NCI-H2081 treated with DMSO at 0.1 percent for 48 hours (cell line): ENCODE measurements at regions not wholly inside any gene's neighbourhood (a gene's known extent, or its start where the extent isn't known, plus 50 kb on each side); places are given as distances from the start of the nearest gene placed in this dataset.

Source experiments
- DNase-seq: peaks from one replicate; lab custom pipeline; 2025; lab: John Stamatoyannopoulos, UW

DNA sequence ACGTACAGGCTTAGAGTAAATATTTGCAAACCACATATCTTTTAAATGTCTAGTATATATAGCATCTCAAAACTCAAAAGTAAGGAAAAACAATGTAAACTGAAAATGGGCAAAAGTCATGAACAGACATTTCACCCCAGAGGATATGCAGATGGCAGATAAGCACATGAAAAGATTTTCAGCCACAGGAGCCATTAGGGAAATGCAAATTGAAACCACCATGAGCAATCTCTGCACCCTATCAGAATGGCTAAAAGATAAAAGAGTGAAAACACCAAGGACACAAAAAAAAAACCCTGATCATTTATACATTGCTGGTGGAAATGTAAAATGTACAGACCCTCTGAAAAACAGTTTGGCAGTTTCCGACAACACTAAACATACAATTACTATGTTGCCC is 292.7 kb downstream of the ZNF516 start:
- DNase-seq: no peak

DNA sequence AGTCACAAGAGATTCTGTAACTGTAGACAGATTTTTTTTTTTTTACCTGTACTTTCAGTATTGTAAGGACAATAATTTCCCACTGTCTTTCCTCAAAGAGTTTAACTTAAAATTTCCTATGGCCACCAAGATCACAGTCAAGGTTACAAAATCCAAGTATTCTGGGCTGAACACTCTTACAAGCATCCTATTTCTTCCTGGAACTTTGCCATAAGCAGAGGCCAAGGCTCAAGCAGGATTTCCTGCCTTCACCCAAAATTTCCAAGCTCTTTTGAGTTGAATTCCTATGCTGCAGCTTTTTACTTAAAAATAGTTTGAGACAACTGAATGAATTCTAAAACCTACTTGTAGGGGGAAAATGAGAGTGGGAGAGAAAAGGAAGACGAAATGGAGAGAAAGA is 299.4 kb downstream of the ZNF516 start:
- DNase-seq: no peak

DNA sequence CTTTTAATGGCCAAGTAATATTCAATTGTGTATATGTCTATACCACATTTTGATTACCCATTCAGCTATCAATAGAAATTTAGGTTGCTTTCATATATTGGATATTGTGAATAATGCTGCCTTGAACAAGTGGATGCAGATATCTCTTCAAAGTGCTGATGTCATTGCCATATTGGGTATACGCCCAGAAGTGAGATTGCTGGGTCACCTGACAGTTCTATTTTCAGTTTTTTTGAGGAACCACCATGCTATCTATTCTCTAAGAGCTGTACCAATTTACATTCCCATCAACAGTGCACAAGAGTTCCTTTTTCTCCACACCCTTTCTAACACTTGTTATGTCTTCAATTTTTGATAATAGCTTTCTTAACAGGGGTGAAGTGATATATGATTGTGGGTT is 306.9 kb downstream of the ZNF516 start:
- DNase-seq: no peak

DNA sequence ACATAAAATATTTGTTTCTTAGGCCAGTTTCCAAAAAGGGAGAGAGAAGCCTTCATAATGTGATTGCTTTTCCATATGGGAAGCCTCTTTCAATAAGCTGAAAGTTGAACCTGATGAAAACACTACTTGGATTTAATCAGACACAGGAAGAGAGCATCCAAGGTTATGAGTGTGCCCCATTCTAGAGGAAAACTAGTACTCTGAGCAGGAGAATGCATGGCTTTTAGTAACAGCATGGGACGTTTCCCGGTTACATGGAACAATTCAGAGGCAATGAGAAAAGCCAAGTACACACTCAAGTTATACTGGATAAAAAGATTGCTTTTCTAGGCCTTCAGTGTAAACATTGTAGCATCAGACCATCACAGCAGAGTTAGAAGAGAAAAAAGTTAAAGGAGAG is 315.8 kb downstream of the ZNF516 start:
- no peak for DNase-seq

DNA sequence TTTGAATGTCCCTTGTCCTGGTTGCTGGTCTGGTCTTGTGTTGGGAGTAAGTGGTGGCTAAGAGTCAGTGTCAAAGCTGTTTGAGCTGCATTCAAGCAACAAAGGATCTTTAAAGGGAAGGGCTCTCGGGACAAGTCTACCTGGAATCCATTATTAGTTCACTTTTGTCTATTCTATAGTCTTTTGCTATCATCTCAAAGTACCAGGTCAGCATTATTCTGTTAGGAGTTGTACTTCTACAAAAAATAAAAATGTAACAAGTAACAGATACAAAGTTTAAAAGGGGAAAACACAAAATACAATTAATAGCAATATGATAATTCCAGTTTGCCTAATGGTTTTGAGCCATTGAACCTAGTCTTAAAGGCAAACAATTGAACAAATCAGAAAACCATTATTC is 317.9 kb downstream of the ZNF516 start:
- no peak for DNase-seq

DNA sequence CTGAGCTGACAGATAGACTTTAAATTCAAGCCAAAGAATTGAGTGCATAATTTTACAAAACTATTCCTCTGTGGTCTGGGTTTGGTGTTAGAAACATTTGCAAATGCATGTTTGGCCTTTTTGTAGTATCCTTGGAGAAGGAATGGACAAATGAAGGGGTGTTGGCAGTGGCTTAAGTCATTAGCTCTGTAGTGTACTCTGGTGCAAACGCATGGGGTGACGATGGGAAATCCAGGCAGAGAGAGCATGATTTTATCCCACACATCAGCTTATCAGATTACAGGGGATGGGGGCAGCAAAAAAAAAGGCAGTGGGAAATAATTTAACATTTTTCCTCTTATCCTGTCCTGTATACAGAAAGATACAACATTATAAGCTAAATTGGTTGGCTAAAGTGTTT is 320.6 kb downstream of the ZNF516 start:
- DNase-seq: no peak

DNA sequence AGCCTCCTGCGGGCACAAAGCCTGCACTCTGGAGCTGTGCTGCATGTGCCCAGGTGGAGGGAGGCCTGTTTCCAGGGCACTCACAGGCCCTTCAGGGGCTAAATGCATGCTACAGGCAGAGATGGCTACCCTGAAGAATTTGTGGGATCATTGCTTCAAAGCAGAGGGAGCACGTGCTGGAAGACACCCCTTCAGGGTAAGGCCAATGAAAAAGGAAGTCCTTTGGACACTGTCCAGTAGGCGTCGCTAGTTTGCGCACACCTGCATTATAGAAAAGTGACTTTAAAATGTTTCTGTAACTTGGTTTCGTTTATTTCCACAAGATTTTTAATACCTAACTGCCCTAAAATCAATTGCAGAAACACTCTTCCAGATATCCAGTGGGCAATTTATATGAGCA is 325.3 kb downstream of the ZNF516 start:
- no peak for DNase-seq

DNA sequence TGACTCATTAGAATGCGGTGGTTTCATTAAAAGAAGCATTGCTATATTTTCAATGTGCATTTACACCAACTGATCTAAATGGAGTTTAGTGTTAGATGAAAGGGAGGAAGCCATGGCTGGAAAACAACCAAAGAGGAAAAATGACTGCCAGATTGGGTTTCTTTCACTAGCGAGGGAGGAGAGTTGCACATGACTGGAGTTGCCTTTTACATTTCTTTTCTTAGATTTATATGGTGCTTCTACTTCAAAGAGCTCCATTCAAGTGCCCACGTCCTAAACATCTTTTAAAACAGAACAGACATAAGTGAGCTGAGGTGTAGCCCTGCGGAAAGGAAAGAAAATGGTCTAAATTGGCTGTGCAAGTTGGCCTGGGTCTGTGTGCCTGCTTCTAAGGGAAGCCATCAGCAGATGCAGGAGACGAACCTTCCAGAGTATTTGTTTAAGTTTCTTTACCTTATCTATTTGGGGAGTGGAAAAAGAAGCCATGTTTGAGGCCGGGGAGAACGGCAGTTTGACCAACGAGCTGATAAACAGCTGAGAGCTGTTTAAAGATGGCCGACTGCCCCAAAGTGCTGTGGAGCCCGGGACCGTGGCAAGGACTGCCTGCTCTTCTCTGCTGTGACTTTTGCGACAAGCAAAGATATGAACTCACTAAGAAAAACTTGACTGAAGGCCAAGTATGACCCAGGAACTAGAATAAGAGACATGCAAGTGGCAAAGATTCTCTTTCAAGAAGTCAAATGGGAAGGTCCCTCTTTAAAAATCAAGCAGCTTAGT is 327.0 kb downstream of the ZNF516 start:
- no peak for DNase-seq

DNA sequence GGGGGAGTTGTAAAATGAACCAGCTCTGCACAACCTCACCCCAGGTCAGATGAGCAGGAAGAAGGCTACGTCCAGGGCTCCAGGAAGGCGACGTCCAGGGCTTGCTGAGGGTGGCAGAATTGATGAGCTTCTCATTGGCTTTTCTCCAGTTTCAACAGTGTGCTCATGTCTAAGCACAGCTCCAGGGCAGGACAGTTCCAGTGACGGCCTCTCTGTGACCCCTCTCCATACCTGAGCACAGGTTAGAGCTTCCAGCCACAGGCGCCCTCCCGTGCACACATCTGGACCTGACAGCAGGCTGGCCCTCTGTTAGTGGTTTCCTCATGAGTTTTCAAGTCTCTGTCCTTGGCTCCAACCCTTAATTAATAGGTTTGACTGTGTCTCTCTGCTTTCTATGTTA is 327.6 kb downstream of the ZNF516 start:
- DNase-seq: no peak

DNA sequence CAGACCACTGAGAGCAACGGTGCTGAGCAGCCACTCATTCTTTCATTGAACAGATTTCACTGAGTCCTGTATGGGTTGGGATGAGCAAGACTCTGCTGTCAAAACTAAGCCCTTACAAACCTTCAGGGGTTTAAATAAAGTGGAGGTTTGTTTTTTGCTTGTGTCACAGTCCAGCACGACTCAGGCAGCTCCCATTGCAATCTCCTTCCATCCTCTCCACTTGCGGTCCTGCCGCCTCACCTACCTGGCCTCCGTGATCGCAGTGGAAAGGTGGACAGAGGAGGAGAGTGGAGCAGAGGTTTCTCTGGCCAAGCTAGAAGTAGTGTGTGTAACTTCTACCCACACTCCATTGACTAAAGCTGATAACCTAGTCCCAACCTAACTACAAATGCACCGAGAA is 332.2 kb downstream of the ZNF516 start:
- DNase-seq: no peak

DNA sequence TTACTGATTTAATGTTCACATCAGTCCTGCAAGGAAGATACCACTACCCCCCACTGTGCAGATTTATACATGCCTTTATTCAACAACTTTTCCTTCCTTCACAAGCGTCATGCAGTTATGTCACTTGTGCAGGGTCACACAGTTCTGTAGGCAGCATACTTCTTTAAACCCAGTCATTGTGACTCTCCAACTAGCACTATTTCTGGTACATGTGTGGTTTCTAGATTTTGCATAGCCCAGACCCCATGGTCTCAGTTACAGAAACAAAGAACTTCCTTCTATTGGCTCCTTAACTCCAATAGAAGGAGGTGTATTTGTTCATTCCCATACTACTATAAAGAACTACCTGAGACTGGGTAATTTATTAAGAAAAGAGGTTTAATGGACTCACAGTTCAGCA is 333.1 kb downstream of the ZNF516 start:
- DNase-seq: no peak

DNA sequence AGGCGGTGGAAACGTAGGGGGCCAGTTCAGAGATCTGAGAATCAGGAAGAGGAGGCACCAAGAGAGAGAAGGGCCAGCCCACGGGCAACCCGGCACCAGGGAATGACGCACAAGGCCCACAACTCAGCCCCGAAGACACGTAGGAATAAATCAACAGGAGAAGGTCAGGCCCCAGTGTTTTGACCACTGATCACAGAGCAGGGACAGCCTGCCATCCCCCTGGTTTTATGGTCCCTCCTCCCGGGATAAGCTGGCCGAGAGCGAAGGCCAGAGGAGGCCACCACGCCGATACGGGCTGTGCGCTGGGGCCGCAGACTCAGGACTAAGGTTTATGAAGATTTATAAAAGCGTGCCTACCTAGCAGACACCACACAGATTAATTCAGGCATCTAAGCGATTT is 341.4 kb downstream of the ZNF516 start:
- no peak for DNase-seq

DNA sequence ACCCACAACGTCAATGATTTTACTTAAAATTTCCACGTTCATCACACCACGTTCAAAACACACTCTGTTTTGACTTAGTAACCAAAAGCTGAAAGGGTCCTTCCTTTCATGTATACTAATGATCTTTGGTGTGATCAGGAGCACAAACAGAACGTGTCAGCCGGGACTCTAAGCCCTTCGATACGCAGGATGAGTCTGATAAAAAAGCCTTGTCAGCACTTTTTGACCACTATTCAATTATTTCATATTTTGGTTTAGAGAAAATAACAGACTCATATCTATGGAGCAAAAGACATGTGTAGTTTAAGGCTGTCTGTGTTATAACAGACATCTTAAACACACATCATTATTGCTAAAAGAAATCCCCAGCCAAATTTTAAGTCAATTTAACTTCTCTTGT is 345.3 kb downstream of the ZNF516 start:
- no peak for DNase-seq

DNA sequence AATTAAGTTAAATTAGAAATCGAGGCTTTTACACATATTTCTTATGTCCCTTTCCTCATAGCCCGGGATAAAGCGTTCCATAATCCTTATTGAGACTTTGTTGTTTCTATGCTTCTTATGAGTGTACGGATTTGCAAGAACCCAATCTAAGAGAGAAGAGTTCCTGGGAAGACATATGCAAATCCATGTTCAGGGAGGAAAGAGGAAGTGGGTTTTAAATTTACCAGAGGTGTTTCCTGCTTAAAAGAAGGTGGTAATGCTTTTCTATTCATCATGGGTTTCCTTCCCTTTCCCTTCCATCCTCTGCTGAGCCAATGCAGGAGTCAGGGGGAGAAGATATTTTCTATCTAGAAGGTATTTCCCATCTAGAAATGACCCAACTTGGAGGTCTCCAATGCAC is 345.8 kb downstream of the ZNF516 start:
- no peak for DNase-seq

DNA sequence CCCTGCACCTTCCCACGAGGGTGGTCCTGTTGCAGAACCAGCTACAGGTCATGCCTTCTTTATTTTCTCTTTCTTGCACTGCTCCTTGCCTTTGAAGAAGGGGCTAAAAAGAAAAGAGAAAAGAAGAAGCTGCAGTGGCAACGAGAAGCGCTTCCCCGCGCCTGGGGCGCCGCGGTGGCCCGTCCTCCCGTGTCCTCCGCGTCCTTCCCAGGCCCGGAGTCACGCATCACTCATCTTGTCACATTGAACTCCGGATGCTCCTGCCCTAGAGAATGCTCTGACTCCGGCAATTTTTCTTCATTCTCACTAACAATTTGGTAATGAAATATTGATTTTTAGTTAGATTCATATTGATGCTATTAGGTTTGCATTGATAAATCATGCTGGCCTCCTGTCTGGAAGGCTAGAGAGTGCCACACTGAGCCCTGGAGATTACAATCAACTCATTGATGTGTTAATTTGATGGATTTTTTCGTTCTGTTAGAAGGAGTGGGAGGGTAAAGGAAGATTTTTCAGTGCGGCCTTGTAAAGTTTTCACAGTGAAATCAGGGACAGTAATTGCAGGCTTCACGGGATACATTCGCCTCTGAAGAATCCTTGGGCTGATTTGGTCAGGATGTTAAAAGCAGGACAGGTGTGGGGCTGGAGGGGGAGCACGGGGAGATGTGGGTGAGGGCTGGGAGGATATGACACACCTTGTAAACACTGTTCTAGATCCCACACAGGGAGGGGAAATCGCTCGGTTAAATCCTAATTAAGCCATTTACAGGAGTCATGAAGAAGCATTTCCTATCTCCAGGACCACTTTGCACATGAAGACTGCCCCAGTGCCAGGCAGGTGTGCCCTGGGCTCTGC is 349.3 kb downstream of the ZNF516 start:
- DNase-seq: peak; percentile 12

DNA sequence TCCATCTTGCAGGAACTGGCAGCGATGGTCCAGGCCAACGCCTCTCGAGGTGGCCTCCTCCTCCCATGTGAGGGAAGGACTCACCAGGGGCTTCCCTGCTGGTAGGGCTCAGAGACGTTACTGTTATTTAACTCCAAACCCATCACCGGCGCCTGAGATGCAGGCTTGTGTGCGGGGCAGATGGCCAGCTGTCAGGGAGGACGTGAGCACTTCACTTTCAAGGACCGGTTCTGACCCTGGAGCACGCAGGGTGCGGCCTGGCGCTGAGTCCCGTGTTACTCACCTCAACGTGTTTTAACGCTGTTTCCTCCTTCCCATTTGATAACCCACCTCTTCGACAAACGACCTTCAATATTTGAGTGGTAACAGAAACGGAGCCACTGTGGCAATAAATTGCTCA is 350.2 kb downstream of the ZNF516 start:
- DNase-seq: no peak

DNA sequence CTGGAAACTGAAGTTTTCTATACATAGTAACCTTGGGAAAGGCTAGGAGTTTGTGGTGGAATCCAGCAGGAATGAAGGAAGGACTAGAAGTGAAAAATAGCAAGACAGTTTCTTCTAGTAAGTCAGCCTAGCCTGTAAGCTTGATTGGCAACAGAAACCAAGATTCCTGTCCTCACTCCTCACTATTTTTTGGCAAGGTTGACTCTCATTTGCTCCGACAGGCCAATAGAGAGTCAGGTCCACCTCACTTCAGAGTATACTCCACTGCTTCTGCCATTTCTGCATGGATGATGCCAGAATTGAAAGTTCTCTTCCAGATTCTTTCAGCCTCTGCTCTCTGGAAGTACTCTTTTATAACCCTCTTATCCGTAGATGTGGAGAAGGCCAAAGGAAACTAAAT is 352.4 kb downstream of the ZNF516 start:
- DNase-seq: no peak

DNA sequence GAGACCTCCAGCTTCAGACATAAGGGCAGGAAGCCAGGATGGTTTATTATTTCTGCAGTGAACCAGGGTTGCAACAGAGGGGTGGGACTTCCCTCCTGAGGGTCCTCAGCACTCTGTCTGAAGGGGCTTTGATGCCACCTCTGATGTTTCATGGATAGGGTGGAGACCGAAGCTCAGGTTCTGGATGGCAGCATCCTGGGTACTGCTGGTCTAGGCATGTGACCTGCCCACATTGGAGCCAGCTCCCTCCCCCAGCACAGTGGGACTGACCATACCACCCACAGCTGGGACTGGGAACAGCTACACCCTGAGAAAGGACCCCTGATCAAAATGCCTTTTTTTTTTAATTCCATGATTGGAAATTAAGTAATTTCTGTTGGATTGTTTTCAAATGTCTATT is 355.2 kb downstream of the ZNF516 start:
- DNase-seq: no peak

DNA sequence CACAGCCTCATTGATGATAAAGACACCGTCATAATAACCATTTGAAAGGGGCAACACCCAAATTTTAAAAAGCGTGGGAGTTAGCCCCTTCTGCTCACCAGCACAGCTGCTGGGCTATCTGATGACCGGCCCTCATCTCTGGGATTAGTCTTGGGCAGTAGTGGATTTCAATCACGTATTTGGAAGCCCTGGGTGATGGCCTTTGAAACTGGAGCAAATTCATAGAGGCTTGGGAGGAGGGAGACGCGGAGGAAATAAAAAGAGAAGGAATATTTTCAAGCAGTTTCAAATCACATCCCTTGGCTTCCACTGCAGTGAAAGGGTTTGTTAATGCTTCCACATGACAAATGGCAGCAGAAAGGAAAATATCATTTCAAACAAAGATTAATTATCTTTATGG is 357.8 kb downstream of the ZNF516 start:
- no peak for DNase-seq

DNA sequence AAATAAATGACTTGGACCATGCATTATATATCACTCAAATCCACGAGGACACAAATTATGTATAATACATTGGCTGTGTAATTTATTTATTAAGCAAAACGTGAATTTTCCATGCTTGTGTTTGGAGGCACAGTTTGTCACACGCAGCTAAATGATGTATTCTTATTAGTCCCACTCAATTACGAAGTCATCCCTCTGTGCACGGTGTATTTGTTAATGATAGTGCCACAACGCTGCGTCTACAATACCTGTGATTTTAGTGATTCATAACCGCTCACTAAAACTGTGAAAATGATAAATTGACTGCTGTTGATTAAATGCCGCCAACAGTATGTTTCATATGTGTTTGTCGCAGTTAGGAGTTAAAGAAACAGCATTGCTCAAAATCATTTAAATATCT is 358.3 kb downstream of the ZNF516 start:
- no peak for DNase-seq

DNA sequence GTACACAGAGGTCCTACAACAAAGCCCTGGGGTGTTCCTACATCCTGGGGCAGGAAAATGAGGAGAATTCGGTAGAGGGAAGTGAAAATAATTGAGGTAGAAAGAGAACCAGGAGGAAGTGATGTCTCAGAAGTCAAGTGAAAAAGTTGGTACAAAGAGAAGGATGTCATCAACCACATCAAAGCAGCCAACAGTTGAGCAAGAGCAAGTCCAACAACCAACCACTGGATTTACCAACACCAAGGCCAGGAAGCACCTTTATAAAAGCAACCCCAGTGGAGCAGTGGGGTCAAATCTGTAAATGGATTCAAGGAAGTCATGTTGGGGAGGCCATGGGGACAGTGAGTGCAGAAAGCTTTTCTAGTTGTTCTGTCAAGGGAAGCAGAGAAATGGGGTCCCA is 360.4 kb downstream of the ZNF516 start:
- no peak for DNase-seq

DNA sequence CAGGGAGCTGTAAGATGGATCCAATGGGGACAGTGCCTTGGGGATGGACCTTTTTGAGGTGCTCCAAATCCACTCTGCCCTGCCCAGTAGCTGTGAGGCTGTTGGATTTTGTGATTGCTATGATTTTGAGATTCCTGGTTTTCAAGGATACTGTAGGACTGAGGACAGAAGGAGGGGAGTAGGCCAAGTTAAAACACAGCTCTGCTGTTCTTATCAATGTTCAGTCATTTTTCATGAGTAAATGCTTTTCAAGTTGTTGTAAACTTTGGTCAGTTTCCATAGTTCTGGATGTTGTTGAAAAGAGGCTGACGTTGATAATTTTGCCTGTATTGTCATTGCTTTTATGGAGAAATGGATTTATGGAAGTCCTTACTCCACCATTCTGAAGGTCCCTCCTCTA is 361.2 kb downstream of the ZNF516 start:
- no peak for DNase-seq

DNA sequence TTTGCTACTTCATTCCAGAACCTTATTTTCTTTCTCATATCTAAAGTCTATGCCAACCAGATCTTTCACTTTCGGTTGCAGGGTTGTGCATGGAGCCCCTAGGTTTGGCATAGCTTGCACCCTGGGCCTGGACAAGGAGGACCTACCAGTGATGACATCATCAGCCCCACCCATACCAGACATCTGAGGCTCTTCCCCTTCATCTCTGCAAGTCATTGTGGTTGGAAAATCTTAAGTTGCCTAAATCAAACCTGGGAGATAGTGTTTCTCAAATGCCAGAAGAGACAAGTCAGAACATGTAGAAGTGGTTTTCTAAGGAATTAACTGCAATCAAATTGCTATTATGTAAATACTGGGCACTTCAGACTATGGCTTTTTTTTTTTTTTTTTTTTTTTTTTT is 363.3 kb downstream of the ZNF516 start:
- no peak for DNase-seq

DNA sequence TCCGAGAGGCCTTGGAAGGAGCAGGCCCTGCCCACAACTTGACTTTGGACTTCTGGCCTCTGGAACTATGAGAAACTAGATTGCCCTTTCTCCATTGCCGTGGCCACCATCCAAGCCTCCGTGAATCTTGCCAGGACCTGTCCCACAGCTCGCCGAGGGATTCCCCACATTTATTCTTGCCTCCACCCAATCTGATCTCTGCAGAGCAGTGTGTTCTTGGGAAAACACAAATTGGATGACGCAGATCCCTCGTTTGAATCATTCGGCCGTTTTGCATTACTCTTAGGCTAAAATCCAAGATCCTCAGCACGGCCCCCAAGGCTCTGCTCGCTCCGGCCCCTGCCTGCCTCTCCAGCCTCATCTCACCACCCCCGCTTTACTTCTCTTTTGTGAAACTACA is 364.2 kb downstream of the ZNF516 start:
- no peak for DNase-seq
